GM23338 (cell line): ENCODE measurements at regions not wholly inside any gene's neighbourhood (a gene's known extent, or its start where the extent isn't known, plus 50 kb on each side); places are given as distances from the start of the nearest gene placed in this dataset.

Experiments
- ATAC-seq: fragments of 200-7000 bp; cut with Tn5 transposase; 3 replicates; pipeline ENCODE4 v1.9.1; 2020
- DNase-seq: peaks from one replicate; pipeline ENCODE4 v3.0.0-alpha.2; 2015; ENCODE audit warnings: low spot score
- H2AFZ ChIP-seq: fragments of 200-600 bp; sonication (generic); 2 replicates; pipeline ENCODE4 v1.8.0; 2016; ENCODE audit warnings: antibody characterized with exemption, mild to moderate bottlenecking, moderate library complexity
- H3F3A ChIP-seq: fragments of 200-600 bp; sonication (generic); replicated peaks from 2 replicates; pipeline ENCODE4 v1.8.0; 2017; ENCODE audit warnings: antibody characterized with exemption, mixed run types, low read depth
- H3K27ac ChIP-seq: fragments of 200-600 bp; sonication (generic); 2 replicates; pipeline ENCODE4 v1.6.1; 2016; ENCODE audit warnings: low read depth
- H3K27me3 ChIP-seq: fragments of 200-600 bp; sonication (generic); 2 replicates; pipeline ENCODE4 v1.8.0; 2016; ENCODE audit warnings: mild to moderate bottlenecking, mixed run types, moderate library complexity; ENCODE audit not compliant: insufficient read depth
- H3K36me3 ChIP-seq: fragments of 200-600 bp; sonication (generic); 2 replicates; pipeline ENCODE4 v1.8.0; 2016; ENCODE audit warnings: mild to moderate bottlenecking; ENCODE audit not compliant: insufficient read depth
- H3K4me1 ChIP-seq: fragments of 200-600 bp; sonication (generic); 2 replicates; pipeline ENCODE4 v1.8.0; 2016; ENCODE audit warnings: mild to moderate bottlenecking, moderate library complexity; ENCODE audit not compliant: insufficient read depth
- H3K4me2 ChIP-seq: fragments of 200-600 bp; sonication (generic); 2 replicates; pipeline ENCODE4 v1.7.1; 2017; ENCODE audit warnings: mixed run types
- H3K4me3 ChIP-seq: fragments of 200-600 bp; sonication (generic); 2 replicates; pipeline ENCODE4 v1.6.1; 2016; ENCODE audit warnings: mixed run types
- H3K79me2 ChIP-seq: fragments of 200-600 bp; sonication (generic); replicated peaks from 2 replicates; pipeline ENCODE4 v1.8.0; 2017; ENCODE audit warnings: mild to moderate bottlenecking; ENCODE audit not compliant: insufficient read depth
- H3K9me2 ChIP-seq: fragments of 200-600 bp; sonication (generic); 2 replicates; pipeline ENCODE4 v1.8.0; 2017; ENCODE audit not compliant: insufficient read depth
- H4K20me1 ChIP-seq: fragments of 200-600 bp; sonication (generic); replicated peaks from 2 replicates; pipeline ENCODE4 v1.8.0; 2017; ENCODE audit warnings: mild to moderate bottlenecking; ENCODE audit not compliant: insufficient read depth
- H3K27ac Mint-ChIP-seq: 2 replicates; pipeline ENCODE4 v1.8.0; 2020; ENCODE audit warnings: inconsistent platforms, mild to moderate bottlenecking, moderate library complexity, mixed read lengths
- H3K27me3 Mint-ChIP-seq: 3 replicates; pipeline ENCODE4 v1.8.0; 2022; ENCODE audit warnings: low read depth, mild to moderate bottlenecking, moderate library complexity, mixed read lengths, inconsistent platforms; ENCODE audit not compliant: insufficient read depth, poor library complexity
- H3K36me3 Mint-ChIP-seq: 3 replicates; pipeline ENCODE4 v1.8.0; 2021; ENCODE audit warnings: low read depth, mild to moderate bottlenecking, inconsistent platforms, moderate library complexity, mixed read lengths
- H3K4me1 Mint-ChIP-seq: 3 replicates; pipeline ENCODE4 v1.8.0; 2020; ENCODE audit warnings: mild to moderate bottlenecking, inconsistent platforms, mixed read lengths
- H3K4me3 Mint-ChIP-seq: 3 replicates; pipeline ENCODE4 v1.8.0; 2021; ENCODE audit warnings: moderate library complexity, mild to moderate bottlenecking, inconsistent platforms, mixed read lengths
- H3K9me3 Mint-ChIP-seq: 3 replicates; pipeline ENCODE4 v1.8.0; 2020; ENCODE audit warnings: moderate library complexity, mild to moderate bottlenecking, inconsistent platforms, mixed read lengths
- CREB1 ChIP-seq: fragments of 250-450 bp; sonication (Bioruptor Pico); IDR thresholded peaks from 2 replicates; pipeline ENCODE4 v1.5.0; 2020; ENCODE audit warnings: low read depth, mild to moderate bottlenecking, moderate library complexity
- EZH2 ChIP-seq: fragments of 200-600 bp; sonication (generic); IDR thresholded peaks from one replicate; pipeline ENCODE4 v1.8.0; 2017; ENCODE audit warnings: antibody characterized with exemption, mild to moderate bottlenecking, low read depth; ENCODE audit not compliant: unreplicated experiment
- JUNB ChIP-seq: IDR thresholded peaks from one replicate; pipeline ENCODE4 v1.6.1; 2016; ENCODE audit warnings: antibody characterized with exemption; ENCODE audit not compliant: unreplicated experiment
- NANOG ChIP-seq: IDR thresholded peaks from 2 replicates; pipeline ENCODE4 v1.6.1; 2016; ENCODE audit warnings: antibody characterized with exemption, borderline replicate concordance
- POLR2AphosphoS5 ChIP-seq: IDR thresholded peaks from 2 replicates; pipeline ENCODE4 v1.6.1; 2016; ENCODE audit warnings: antibody characterized with exemption, low read depth
- STAT1 ChIP-seq: IDR thresholded peaks from one replicate; pipeline ENCODE4 v1.6.1; 2016; ENCODE audit warnings: antibody characterized with exemption; ENCODE audit not compliant: unreplicated experiment
- ZNF114 ChIP-seq: fragments of 250-450 bp; sonication (Bioruptor Pico); IDR thresholded peaks from 2 replicates; pipeline ENCODE4 v1.5.0; 2020; ENCODE audit warnings: mild to moderate bottlenecking, moderate library complexity
- ZNF331 ChIP-seq: fragments of 250-450 bp; sonication (Bioruptor Pico); IDR thresholded peaks from 2 replicates; pipeline ENCODE4 v1.5.0; 2020; ENCODE audit warnings: low read depth, mild to moderate bottlenecking, moderate library complexity
- ZNF462 ChIP-seq: fragments of 250-450 bp; sonication (Bioruptor Pico); IDR thresholded peaks from 2 replicates; pipeline ENCODE4 v1.5.0; 2020; ENCODE audit warnings: mild to moderate bottlenecking, moderate library complexity
- TF ChIP-seq, protein P1 (sequence below): IDR thresholded peaks from one replicate; pipeline ENCODE4 v1.6.1; 2018; ENCODE audit warnings: antibody characterized with exemption; ENCODE audit not compliant: unreplicated experiment

DNA sequence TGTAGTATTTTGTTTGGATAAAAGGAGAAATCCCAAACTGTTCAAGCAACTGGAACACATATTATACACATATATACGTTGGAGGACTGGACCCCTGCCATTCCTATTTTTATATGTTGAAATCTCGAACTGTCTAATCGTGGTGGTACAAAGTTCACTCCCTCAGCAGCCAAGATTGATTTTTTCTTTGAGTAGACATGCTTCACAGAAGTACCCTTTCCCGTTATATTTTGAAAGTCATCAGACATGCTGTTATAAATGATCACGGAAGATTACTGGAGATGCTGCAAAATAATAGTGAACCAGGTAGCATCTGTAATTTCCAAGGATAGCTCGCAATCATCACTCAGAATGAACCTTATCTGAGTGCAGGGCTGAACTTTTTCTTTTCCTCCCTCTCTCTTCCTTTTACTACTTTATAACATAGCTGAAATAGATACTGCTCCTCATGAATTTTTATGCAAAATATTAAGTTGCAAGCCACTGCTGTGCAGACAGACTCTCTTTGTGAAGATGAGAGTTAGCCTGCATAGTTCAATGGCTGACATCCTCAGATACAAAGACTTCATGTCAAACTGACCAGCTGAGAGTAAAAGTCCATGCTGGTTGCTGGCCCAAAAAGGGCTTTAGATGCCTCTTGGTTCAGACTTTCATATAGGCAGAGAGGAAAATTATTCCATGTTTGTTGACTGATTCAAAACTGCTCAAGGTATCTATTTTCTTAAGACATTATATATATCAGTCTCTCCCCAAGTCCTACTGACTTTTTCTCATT lies 451.9 kb downstream of the TMEM38B start (continued):
- no peak for TF ChIP-seq ZNF462
- TF ChIP-seq ZNF114 = no peak
- no peak for TF ChIP-seq CREB1 (CRISPR knock-in tag)
- TF ChIP-seq JUNB = no peak
- no peak for TF ChIP-seq POLR2AphosphoS5
- TF ChIP-seq NANOG = no peak
- no peak for TF ChIP-seq STAT1

- TF ChIP-seq ZNF114 (no peak), ZNF331 (CRISPR knock-in tag) (no peak), STAT1 (no peak), CREB1 (CRISPR knock-in tag) (no peak), EZH2 (no peak), JUNB (no peak)
- TF ChIP-seq, protein P1, sequence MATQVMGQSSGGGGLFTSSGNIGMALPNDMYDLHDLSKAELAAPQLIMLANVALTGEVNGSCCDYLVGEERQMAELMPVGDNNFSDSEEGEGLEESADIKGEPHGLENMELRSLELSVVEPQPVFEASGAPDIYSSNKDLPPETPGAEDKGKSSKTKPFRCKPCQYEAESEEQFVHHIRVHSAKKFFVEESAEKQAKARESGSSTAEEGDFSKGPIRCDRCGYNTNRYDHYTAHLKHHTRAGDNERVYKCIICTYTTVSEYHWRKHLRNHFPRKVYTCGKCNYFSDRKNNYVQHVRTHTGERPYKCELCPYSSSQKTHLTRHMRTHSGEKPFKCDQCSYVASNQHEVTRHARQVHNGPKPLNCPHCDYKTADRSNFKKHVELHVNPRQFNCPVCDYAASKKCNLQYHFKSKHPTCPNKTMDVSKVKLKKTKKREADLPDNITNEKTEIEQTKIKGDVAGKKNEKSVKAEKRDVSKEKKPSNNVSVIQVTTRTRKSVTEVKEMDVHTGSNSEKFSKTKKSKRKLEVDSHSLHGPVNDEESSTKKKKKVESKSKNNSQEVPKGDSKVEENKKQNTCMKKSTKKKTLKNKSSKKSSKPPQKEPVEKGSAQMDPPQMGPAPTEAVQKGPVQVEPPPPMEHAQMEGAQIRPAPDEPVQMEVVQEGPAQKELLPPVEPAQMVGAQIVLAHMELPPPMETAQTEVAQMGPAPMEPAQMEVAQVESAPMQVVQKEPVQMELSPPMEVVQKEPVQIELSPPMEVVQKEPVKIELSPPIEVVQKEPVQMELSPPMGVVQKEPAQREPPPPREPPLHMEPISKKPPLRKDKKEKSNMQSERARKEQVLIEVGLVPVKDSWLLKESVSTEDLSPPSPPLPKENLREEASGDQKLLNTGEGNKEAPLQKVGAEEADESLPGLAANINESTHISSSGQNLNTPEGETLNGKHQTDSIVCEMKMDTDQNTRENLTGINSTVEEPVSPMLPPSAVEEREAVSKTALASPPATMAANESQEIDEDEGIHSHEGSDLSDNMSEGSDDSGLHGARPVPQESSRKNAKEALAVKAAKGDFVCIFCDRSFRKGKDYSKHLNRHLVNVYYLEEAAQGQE = no peak
- Histone ChIP-seq H3K4me1 (no peaks in the 10 kb centered on the region), H3K4me3 (no peak overlapping the region), H3K27ac (no peak overlapping the region), H3K4me2 (no peak overlapping the region), H3K79me2 (no peaks in the 10 kb centered on the region), H3K36me3 (no peaks in the 10 kb centered on the region), H3K27me3 (no peaks in the 10 kb centered on the region), H3K9me2 (no peaks in the 10 kb centered on the region), H2AFZ (no peak overlapping the region), H4K20me1 (no peaks in the 10 kb centered on the region), H3F3A (no peaks in the 10 kb centered on the region)
- Mint-ChIP-seq H3K4me3 (no peak overlapping the region), H3K27me3 (peaks cover 2% of the 10 kb centered on the region), H3K9me3 (peaks cover 3% of the 10 kb centered on the region; the same call in 1 of the 3 replicates), H3K27ac (no peak overlapping the region), H3K36me3 (no peaks in the 10 kb centered on the region), H3K4me1 (no peaks in the 10 kb centered on the region)
- DNase-seq = no peak
- ATAC-seq = no peak
Measured at GRCh38 chr9:106146886-106147285, 452.5 kb downstream of the TMEM38B start.
